ENCODE measurements at regions not wholly inside any gene's neighbourhood (a gene's known extent, or its start where the extent isn't known, plus 50 kb on each side); places are given as distances from the start of the nearest gene placed in this dataset.
"Not testable (repeated sequence)": the region's sequence is repeated elsewhere in the genome, so short reads cannot be mapped to it uniquely, and the experiment has no call there.

GRCh38 chr2:234351866-234352265 lies 145.0 kb downstream of the ARL4C start:
- not testable (repeated sequence) for TF ChIP-seq CTCF, POLR2A (IDR thresholded peaks at IDR 0.05)
